HG02938 (cell line): ENCODE measurements at regions not wholly inside any gene's neighbourhood (a gene's known extent, or its start where the extent isn't known, plus 50 kb on each side); places are given as distances from the start of the nearest gene placed in this dataset.

ENCODE experiments used
- ATAC-seq: cut with Tn5 transposase; IDR thresholded peaks from one replicate; pipeline ENCODE4 v1.9.1; 2021; ENCODE audit warnings: mild to moderate bottlenecking, moderate library complexity; ENCODE audit not compliant: unreplicated experiment

DNA sequence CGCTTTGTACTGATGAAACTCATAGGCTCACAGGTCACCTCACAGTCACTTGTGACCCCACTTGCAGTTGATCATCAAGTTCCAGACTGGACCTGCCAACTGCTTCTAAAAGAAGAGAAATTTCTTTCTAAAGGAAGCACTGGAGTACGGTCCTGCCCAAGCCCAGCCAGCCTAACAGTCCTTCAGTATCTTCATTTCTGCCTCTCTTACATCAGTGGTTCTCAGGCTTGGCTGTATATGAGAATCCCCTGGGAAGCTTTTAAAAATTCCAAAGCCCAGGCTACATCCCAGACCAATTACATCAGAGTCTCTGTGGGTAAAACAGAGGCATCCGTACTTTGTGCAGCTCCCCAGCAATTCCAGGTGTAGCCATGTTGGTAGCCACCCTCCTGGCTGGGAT, 282.1 kb downstream of the NFIB start:
- ATAC-seq: no peak

DNA sequence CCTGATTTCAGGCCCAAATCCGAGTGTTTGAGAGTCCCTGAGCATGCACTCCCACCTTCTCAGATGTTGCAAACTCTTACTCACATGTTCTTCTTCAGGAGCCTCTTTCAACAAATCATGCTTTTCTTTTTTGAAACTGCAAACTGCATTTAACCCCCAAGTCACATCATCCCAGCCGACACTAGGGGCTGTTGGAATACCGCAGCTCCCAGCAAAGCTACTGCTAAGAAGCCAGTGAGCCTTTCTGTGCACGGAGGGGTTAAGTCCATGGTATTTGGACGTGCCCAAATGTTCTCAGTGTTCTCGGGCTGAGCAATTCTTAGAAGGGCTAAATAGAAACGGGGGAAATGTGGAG, 282.9 kb downstream of the NFIB start:
- ATAC-seq: no peak

DNA sequence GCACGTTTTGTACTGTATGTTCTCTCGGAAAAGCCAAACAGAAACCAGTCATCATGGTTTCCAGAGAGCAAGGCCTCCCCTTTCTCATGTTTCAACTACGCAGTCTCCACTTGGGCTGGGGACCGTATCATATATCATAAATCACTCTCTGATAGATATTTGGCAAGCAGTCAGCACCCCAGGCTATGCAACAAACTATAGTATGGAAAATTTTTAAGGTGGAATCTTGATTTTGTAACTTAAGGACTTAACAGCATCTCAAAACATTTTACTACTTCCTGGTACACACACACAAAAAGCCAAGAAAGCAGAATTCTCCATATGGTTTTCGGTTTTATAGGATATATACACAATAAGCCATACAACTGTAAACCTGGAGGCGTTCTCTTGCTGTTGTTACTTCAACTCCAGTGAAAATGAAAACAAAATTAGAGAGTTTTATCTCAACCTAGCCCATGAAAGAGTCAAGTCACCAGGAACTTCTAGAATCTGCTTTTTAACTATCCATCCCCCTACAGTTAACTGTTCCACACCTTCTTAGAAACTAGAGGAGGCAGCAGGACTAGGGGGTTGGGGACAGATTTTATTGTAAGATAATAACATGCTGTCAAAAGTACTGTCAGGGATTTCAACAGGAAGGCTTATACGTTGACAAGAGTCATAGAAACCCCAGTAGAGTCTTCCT, 283.4 kb downstream of the NFIB start:
- no peak for ATAC-seq

DNA sequence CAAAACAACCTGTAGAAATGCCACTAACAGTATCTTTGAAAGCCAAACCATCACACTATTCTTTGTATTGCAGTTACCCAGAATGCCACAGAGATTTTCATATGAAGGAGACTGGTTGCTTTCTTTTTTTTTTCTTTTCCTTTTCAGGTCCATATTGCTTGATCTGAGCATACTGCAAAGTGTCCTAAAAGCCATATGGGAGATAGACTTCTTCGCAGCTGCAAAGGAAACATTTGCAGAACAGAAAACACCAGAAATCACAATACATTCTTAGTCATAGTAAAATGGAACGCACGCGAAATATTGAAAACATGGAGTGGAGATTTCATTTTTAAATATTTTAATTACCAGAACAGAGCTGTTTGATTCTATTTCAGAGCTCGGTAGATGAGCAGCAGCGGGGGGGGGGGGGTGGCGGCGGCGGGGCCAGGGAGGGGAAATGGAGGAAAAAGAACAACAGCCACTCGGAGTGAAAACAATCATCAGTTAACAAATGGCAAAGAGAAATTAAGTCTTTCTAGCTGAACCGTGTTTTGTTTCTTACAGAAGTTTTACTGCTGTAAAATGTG, 284.1 kb downstream of the NFIB start:
- no peak for ATAC-seq

DNA sequence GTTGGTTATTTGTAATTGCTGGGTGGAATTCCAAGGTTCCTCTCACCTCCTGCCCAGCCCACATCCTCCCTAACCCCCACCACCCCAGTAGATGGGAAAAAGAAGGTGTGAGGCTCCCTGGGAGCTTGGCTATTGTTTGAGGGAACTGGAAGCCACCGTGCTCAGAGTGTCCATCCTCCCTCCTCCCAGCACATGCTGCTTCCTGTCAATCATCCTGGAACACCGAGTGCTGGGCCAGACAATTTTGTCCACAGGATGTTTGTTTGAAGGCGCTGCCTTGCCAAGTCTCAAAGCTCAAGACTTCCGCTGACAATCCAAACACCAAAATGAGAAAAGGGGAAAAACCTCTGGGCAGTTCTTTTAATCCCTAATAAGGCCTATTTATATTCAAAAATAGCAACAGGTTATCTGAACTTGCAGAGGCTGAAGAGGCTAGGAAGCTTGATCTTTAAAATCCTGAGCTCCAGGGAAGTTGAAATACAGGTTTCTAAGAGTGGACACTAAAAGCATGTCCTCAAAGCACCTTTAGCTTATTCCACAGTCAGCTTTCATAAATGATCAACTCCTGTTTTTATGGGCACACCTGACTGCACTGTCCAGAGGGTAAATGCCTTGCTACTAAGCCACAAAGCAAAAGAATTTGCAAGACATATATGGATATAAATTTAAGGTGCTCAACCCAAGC, 286.7 kb downstream of the NFIB start:
- no peak for ATAC-seq

DNA sequence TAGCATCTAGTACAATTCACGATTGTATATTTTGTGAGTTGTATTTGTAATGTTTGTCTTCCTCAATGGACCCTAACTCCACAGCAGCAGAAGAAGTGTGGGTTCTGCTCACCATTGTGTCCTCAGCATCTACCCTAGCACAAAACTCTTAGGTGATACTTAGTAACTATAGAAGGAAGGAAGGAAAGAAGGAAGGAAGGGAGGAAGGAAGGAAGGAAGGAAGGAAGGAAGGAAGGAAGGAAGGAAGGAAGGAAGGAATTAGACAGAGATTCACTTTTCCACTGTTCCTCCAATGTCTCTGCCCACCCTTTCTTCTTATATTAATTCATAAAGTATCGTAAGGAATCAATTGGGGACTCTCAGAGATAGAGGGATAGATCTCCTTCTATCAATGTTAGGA, 288.2 kb downstream of the NFIB start:
- ATAC-seq: no peak

DNA sequence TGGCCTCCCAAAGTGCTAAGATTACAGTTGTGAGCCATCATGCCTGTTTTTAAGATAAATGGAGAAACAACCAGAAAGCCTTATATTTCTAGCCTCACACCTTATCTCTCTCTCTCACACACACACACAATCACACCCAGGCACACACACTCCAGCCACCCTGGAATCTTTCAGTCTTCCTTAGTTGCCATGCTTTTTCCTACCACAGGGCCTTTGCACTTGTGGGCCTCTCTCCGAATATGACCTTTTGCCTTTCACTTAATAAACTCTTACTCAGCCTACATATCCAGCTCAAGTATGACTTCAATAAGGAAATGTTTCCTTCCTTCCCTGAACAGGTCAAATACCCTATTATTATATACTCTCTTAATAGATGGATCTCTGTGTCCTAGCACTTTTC, 290.7 kb downstream of the NFIB start:
- no peak for ATAC-seq

DNA sequence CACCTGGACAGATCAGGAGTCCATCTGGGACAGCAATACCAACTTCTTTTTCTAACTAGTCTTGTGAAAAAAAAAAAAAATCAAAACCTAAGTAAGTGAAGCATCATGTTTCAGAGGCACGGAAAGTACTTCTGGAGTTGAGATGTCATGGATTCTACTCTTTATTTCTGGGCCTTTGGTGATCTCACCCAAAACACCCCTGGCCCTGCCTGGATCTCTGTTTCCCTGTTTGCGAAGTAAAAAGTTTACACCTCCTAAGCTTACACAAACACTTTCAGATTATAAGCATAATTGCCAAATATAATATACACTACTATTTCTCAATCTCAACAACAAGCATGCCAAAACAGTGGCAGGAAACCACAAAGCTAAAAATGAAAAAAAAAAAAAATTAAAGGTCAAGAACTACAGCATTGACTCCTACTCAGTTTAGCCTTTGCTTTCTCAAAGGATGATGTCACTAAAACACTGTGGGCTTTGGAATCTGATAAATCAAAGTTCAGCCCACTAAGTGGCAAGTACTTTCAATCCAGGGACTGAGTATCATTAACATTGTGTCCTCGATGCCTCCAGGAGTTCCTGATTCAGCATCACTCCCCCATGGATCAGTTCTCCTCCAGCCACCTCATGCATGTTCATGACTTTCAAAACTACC, 291.9 kb downstream of the NFIB start:
- ATAC-seq: no peak

DNA sequence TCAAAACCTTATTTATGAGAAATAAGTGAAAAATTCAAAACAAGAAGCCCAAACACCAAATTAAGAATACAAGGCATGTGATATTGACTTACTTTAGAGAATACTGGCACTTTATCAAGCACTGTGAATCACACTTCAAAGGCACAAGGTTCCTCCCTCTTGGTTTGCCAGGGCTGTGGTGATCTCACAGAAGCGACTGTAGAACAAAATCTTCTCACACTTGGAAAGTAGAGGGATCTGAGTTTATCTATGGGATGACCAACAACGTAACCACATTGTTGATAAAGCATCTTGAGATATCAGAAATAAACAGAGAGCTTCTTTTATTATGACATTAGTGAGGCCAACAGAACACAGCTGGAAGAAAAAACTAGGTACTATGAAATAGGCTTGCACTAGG, 295.9 kb downstream of the NFIB start:
- ATAC-seq: no peak

DNA sequence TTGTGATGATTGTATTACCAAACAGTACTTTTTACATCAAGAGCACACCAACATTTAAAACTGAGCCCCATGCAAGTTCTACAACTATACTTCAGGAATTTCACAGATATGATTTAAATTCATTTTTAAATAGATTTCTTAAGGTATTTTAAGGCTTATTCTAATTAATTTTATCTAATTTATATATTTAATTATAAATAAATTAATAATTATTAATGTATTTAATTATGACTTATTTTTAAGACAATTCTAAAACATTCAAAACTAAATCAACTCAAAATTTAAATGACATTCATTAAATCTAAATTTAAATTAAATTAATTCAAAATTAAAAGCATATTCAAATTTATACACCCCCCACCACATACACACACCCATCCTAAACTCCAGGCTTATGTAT, 299.2 kb downstream of the NFIB start:
- ATAC-seq: no peak

DNA sequence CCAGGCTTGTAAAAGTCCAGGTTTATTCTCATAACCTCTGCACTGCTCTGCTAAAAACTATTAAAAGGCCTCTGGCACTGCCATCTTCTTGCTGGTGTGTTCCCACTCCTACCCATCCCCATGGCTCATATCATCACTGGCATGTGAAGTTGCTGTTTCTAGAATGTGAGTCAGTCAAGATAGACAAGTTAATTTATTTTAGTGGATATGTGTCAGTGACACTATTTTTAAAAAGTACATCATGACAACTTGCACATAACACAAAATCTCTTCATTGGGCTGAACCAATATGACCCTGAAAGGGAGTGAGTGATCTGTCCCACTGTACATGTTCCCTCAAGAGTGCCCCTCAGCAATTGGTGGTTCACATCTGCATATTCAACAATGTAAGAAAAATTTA, 299.7 kb downstream of the NFIB start:
- no peak for ATAC-seq

DNA sequence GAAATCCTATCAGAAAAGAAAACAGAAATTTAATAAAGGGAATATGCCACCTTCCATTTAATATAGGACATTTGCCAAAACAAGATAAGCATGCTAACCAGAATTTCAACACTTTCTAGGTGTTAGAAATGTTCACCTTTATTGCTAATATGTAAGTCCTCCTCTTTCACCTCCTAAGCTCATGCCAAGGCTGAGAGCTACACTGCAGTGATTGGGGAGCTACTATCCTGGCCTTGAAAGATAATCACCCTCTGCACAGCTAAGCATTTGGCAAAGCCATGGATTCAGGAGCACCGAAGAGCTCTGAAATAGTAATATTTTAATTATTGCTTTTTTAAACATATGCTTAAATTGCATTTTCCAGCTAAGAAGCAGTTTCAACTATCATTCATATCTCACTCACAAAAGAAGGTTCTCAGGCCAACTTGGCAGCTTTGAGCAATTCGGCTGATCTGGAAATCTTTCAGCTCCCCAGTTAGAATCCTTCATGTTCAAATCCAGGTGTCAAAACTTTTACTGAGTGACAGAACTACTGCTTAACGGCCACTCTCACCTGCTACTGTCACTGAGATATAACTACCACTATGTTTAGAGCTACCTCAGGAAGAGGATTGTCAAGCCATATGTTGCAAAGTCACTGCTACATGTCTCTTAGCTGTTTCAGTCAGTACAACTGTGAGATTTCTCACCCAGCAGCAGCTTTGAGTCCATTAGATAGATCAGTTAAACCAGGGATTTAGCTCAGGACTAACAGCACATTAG, 302.0 kb downstream of the NFIB start:
- ATAC-seq: no peak

DNA sequence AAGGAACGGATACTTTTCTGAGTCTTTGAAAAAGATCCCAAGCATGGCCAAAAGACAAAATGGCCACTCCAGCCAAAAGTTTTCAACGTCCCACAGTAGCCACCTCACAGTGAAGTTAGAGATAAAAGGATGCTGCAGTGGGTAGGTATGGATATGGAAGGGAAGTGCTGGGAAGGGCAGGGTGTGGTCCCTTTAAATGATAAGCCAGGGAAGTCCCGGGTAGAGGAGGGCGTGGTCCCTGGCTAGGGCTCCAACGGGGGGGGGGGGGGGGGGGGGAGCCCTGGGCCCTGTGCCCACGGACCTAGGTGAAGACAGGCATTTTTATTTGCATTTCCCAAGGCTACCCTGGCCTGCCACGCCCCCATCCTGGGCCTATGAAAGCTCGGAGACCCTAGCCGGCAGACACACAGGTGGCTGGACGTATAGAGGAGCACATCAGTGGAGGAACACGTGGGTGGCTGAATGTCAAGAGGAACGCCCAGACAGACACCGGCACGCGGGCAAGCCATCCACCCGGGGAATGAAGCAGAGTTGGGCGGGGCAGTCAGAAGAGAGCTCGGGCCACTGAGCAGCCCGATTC, 306.7 kb downstream of the NFIB start:
- no peak for ATAC-seq

DNA sequence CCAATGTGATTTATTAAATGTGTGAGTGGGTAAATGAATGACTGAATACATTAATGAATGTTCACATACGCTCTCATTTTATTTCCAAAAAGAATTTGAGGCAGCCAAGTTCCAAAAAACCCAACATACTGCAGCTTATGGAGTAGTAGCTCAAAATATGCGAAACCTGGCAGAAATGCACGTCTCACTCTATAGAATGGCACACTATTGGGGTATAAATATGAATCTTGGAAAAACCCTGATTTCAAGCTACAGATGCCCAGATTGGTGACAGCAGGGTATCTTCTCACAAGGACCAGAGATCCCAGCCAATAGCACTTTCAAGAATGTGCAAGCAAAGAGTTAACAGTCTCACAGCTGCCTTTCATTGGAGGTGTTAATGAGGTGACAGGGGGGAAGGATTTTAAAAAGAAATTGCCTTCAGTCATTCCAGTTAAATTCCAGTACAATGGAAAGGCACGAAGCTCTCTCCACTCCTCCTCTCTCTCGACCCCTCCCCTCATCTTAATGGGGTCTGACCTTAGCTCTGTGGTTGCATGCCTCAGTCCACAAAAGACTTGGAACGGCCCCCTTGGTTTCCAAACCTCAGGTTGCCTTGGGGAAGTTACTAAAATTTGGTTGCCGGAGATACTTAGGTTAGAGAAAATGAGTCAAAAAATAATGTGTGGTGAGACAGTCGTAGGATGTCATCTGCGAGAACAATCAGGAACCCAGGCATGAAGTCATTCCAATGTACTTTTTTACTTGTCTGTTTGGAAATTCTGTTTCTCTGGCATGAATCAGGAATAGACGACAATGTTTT, 307.4 kb downstream of the NFIB start:
- no peak for ATAC-seq

DNA sequence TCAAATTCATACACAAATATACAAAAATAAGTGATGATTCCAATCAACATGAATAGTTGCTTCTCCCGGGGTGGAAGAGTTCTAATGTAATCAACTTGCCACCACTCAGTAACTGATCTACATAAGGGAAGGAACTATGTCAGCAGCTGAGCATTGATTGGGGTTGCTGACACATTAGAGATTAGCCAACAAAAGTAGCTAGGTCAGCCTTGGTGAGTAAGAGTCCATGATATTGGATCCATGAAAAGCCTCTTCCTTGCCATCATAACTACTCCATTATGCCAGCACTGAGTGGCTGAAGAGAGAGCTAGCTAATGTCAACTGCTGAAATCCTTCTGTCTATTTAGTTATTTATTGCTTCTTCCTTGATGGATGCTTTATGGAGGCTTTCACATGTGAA, 309.8 kb downstream of the NFIB start:
- ATAC-seq: no peak

DNA sequence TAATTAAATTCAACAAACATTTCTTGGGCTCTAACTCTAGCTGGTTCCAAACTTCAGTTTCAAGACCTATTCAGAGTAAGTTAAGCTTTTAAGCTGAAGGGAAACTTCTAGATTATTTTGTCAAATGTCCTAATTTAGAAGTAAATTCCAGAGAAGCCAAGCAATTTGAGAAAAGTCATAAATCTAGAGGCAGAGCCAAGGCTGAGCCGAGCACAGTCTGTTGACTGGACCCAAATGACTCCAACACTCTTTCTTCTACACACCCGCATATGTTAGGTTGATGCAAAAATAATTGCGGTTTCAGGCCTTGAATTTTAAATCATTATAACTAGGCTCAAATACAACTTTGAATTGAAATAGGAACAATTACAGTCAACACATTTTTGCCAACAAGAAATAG, 319.7 kb downstream of the NFIB start:
- no peak for ATAC-seq

DNA sequence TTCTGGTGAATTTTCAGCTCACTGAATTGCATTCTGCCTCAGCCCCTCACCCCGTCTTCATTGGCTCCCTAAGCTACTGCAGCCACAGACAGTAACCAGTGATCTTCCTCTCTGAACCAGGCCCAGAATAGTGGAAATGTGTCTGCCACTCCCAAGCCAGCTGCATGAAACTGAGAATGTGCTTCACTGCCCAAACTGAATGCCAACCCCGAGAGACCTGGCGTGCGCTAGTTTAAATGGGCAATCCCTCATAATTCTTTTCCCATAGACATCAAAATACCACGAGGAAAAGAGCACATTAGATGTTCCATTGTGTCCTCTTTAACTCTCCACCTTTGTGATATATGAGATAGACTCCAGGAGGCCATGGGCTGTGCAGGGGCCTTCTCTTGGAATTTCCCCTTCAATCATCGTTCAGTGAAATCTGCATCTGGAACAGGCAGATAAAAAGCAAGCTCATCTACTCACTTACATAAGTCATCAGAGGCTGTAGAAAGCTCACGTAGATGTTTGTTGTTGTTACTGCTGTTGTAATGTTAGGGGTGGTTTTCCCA, 320.2 kb downstream of the NFIB start:
- ATAC-seq: no peak

DNA sequence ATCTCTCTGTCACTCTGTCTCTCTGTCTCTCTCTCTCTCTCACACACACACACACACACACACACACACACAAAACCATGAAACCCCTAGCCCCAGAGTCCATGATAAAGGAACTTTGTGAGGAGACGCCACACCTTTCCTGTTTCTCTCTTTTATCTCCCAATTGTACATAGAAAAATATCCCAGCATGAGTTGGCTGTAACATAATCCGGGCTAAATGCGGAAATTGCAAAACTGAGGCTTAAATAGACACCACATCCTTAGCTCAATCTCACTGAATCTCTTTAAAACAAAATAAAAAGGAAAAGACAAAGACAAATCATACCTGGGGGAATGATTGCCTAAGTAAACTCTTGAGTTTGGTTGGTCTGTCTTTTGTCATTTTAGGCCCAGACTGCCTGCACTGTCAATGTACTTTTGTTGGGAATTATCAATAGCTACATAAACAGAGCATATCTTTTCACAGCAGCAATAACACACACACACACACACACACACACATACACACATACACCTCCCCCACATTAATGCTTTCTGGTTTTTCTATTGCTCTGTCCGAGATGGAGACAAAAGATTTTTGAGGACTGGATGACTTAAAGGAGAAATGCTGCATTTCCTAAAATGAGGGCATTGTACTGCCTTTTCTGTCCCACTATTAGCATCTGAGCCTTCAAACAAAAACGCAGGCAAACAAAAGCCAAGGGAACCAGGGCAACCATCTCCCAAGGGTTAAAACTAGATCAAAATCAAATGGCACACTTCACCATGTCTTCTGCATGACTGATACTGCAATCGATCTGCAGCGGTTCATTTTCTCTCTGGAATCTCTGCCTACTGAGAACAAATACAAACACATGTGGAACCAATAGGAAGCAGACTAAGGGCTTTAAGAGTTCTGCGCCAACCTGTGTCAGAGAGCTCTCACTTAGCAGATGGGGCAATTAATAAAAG, 321.5 kb downstream of the NFIB start:
- ATAC-seq: no peak

DNA sequence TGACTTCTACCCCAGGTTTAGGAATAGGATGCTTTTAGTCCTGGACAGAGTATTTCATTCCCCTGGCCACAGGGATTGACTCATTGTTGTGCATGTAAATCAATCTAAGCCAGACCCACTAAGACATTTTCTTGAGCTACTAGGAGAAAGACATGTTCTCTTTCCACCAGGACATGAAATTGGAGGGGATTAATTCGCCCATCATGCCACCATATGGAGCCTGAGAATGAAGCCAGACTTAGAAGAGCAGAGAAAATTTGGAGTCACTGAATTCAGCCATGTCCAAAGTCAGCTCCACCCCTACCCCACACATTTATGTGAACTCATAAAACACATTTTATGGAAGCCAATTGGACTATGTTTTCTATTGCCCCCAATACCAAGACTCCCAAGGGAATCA, 322.5 kb downstream of the NFIB start:
- no peak for ATAC-seq
